OCI-M1 (cell line): ENCODE measurements at regions not wholly inside any gene's neighbourhood (a gene's known extent, or its start where the extent isn't known, plus 50 kb on each side); places are given as distances from the start of the nearest gene placed in this dataset.
"Not testable (repeated sequence)": the region's sequence is repeated elsewhere in the genome, so short reads cannot be mapped to it uniquely, and the experiment has no call there.

Source experiments
- DNase-seq: peaks from one replicate; lab custom pipeline; 2025; lab: John Stamatoyannopoulos, UW

- DNase-seq: no peak
Observed at GRCh38 chr16:47858333-47858982, 297.3 kb downstream of the ABCC12 start.

DNA sequence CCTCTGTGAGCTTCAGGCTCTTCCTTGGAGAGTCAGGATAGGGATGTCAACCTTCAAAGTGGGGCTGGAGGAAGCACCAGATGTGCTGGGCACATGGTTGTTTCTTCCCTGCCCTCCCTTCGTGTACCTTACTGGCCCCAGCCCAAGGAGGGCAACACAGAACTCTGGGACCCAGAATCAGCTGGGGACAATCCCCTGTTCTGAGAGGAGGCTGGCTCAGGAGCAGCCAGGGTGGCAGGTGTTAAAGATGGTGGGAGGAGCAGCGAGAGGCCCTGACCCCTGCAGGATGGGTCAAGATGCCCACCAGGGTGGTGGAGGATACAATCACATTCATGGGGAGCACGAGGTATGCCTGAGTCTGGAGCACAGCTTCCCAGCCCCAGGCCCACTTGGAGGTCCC, 300.4 kb downstream of the ABCC12 start:
- no peak for DNase-seq

DNA sequence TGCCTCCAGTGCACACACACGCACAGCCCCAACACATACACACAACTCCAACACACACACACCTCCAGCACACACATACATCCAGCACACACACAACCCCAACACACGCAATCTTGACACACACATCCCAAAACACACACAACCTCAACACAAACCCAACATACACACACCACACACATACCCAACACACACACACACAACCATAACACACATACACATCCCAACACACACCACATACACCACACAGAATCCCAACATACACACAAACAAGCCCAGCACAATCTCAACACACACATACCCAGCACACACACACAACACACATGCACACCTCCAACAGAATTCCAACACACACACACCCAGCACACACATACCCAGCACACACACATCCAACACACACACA, 301.1 kb downstream of the ABCC12 start:
- no peak for DNase-seq

DNA sequence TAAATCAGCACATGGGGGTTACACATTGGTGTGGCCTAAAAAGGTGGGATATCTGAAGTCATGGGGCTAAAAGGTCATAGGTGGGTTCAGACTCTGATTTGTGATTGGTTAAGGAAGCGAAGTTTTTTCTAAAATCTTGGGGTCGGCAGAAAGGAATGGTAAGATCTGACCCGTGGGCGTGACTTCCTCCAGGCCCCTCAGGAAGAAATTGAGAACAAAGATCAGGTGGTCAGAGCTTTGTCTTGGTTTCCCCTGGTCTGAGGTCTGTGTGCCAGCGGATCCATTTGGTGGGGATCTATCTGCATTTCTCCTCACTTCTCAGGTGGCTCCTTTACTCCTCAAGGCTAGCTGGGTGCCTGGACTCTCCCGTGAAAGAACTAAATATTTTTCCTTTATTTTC, 302.8 kb downstream of the ABCC12 start:
- DNase-seq: no peak

- DNase-seq: no peak
Observed at GRCh38 chr16:47851146-47851545, 304.6 kb downstream of the ABCC12 start.

GRCh38 chr16:47849736-47850135, 306.1 kb downstream of the ABCC12 start:
- no peak for DNase-seq

DNA sequence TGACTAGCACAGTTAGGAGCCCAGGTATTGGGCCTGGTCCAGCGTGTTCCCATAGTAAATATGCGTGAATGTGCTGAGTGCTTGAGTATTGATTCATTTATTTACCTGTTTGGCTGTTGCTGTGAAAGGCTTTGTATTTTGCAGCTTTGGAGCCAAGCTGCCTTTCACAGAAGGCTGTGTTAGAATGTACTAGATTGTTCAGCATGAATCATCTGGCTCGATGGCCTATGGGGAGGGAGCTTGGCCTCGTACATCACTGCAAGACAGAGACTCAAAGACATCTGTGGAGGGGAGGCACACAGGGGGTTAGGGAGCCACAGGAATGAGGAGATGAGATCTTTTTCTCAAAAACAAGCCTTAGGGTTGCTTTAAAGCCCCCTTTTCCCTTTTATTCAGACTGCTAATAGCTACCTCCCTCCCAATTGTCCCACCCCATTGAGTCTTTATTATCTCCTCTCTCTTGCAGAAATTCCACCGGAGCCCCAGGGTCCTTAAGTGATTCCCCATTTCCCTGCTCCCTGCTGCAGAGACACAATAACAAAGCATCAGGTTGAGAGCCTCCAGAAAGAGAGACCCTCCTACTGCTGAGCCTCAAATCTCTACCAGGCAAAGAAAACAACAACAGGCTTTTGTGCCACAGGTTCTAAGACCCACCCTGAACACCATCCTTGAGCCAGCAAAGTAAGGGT, 307.2 kb downstream of the ABCC12 start:
- no peak for DNase-seq

DNA sequence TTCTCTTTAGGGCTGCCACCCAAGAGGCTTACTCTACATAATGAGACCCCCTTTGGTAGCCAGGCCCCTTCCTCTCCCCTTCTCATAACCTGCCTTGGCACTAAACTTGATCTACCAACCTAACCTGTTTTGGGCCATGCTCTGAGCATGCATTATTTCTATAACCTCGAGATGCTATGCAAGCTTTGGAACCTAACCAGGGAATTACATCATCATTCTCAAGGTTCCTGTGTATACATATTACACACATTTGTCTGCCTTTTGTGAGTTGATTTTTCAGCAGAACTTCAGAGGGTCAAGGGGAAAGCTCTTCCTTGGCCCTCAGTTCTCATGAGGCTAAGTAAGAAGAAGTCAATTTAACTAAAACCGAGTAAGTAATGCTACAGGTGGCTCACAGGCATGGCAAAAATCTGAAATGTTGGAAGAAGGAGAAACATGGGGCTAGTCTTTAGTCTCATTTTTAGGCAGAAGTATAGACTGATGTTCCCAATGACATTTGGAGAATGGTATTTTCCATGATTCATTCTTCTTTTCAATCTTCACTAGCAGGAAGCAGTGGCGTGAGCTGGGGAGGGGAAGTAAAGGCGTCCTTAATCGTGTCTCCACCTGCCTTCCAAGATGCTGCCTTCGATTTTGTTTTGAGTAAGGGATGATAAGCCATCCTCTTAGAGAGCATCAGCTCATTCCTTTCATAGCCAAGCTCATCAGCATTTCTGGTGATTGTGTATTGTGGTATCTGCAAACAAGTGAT, 308.4 kb downstream of the ABCC12 start:
- DNase-seq: no peak

- no peak for DNase-seq
Observed at GRCh38 chr16:47834485-47835024, 321.2 kb downstream of the ABCC12 start.

DNA sequence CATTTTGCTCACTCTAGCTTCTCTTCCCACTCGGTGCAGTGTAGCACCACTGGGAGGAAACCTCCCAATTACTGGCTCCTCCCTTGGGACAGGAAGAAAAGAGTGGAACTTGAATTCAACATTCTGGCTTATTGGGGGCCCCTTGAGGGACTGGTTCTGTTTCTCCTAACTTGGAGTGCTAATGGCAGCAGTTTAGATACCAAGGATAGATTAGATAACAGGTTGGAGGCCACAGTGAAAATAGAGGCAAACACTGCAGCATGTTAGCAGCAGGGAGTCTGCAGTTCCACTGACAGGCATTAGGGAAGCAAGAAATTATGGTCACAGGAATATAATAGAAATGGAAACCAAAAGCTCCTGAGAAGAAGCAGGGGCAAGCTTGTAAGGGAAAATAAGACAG, 322.0 kb downstream of the ABCC12 start:
- DNase-seq: no peak

DNA sequence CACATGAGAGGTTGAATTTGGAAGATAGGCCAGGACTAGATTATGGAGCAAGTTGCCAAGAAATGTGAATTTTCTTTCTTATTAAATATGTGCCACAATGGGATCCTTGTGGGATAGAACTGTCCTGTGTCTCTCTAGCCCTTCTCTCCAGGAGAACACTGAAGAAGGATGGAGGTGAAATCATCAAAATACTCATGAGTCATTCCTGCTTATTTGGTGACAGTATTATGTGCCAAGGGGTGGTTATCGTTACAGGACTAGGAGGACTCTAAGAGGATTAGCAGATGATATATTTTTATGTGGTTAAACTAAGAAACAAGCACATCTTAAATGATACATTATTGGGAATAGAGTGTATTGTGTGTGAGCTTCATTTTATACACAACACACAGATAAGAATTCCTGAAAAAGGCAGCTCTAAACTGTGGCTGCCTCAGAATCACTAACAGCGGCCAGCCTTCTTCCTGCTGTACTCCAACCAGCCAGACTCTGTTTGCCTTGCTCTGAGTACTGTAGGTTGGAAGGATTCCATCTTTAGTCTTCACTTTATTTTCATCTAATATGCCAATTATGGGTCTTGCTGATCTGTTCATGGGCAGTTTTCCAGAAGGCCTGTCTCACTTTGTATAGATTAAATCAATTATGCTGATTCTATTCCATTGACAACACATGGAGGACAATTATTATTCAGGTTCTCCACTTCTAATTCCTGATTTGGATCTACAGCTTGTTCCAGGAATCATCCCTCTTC, 325.8 kb downstream of the ABCC12 start:
- no peak for DNase-seq

- DNase-seq: no peak
Observed at GRCh38 chr16:47826070-47826469, 329.7 kb downstream of the ABCC12 start.

- no peak for DNase-seq
Observed at GRCh38 chr16:47817048-47817447, 338.7 kb downstream of the ABCC12 start.

DNA sequence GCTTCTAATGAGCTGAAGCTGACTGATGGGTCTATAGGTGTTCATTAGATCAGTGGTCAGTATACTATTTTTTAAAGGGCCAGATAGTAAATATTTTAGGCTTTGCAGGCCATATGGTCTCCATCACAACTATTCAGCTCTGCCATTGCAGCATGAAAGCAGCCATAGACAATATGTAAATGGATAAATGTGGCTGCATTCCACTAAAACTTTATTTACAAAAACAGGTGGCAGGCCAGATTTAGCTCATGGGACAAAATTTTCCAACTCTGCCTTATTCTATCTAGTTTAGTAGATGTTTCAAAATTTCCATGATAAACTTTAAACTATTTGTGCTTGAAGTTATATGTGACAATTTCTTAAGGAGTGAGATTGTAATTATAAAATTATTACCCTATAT, 339.3 kb downstream of the ABCC12 start:
- DNase-seq: no peak

DNA sequence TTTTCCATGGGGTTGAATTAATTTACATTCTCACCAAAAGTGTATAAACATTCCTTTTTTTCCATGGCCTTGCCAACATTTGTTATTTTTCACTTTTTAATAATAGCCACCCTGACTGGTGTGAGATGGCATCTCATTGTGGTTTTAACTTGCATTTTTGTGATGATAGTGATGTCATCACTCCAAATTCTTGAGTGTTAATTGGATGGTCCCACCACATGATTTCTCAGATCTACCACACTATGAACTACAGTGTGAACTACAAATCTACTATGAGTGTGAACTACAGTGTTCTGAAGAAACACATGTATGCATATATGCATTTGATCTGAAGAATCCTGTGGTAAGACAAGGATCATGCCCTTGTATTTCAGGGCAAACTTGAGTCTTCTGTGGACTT, 340.1 kb downstream of the ABCC12 start:
- no peak for DNase-seq

GRCh38 chr16:47811758-47812157, 344.0 kb downstream of the ABCC12 start:
- DNase-seq: not testable (repeated sequence)

- no peak for DNase-seq
Observed at GRCh38 chr16:47806309-47806847, 345.2 kb downstream of the PHKB start.

DNA sequence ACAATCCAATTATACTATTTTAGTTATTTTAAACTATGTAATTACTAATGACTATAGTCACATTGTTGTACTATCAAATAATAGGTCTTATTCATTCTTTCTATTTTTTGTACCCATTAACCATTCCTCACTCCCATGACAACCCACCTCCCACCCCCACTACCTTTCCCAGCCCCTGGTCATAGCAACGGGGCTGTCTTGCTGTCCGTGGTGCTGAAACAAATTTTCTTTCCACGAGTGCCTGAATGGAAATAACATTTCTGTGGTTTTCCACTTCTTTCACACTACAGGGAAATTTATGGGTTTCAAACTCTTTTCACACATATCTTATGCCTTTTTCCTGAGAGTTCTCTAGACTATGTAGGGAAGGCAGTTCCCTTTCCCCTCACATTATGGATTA, 326.6 kb downstream of the PHKB start:
- peak; percentile 1 for DNase-seq

DNA sequence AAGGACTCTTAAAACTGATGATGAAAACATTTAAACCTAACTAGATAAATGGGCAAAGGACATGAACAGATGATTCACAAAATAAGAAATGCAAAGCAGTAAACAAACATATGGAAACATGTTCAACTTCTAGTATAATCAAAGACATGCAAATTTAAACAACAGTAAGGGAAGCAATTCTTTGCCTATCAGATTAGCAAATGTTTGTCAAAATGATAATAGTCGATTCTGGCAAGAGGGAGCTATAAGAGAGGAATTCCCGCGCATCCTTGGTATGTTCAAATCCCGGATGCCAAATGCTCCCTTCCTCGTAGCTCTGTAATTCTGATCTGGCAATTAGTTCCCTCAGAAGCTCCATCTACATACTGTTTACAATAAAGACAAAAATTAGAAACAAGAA, 320.5 kb downstream of the PHKB start:
- DNase-seq: no peak

- no peak for DNase-seq
Observed at GRCh38 chr16:47780213-47780875, 319.2 kb downstream of the PHKB start.
